ENCODE measurements at regions not wholly inside any gene's neighbourhood (a gene's known extent, or its start where the extent isn't known, plus 50 kb on each side); places are given as distances from the start of the nearest gene placed in this dataset.

DNA sequence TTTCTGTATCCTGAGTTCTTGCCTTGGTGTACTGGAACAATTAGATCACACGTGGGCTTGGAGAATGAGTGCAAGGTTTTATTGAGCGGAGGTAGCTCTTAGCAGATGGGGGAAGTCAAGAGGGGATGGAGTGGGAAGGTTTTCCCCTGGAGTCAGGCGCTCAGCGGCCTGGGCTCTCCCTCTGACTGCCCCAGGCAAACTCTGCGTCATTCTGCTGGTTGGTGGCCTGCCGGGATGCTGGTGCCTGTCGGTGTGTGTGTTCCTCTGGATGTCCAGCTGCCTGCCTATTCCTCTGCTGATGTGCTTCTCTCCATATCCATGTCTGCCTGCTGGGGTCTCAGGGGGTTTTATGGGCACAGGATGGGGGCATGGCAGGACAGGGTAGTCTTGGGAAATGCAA lies 111.0 kb downstream of the TRIB2 start:
- H3T11ph ChIP-seq (ENCODE audit: low read length), result no peak overlapping the region
- no peaks in the 10 kb centered on the region for H3K27me3 ChIP-seq (ENCODE audit: insufficient read depth, low read length)
- Mint-ChIP-seq H3K9me3 (no peaks in the 10 kb centered on the region), H3K27ac (no peak overlapping the region), H3K4me3 (no peak overlapping the region), H3K36me3 (ENCODE audit: insufficient read depth in 1 of 3, low read depth in 3 of 3) (no peaks in the 10 kb centered on the region), H3K27me3 (ENCODE audit: low read depth) (no peaks in the 10 kb centered on the region), H3K4me1 (peaks cover 25 to 32% of the 10 kb centered on the region in 2 experiments)
- H3K9ac ChIP-seq (ENCODE audit: extremely low read depth, insufficient read length, low read length), result no peak overlapping the region
- no peak overlapping the region for H3K14ac ChIP-seq (ENCODE audit: insufficient read depth, low read length)
- H2AFZ ChIP-seq (ENCODE audit: low read length), result no peak overlapping the region
- no peaks in the 10 kb centered on the region for H4K20me1 ChIP-seq (ENCODE audit: control insufficient read depth, insufficient read depth, insufficient read length)
- no peak overlapping the region for H3K56ac ChIP-seq (ENCODE audit: insufficient read length, low read depth, low read length)
- H4K91ac ChIP-seq (ENCODE audit: insufficient read length, low read depth, low read length), result no peak overlapping the region
- TF ChIP-seq, protein P1, sequence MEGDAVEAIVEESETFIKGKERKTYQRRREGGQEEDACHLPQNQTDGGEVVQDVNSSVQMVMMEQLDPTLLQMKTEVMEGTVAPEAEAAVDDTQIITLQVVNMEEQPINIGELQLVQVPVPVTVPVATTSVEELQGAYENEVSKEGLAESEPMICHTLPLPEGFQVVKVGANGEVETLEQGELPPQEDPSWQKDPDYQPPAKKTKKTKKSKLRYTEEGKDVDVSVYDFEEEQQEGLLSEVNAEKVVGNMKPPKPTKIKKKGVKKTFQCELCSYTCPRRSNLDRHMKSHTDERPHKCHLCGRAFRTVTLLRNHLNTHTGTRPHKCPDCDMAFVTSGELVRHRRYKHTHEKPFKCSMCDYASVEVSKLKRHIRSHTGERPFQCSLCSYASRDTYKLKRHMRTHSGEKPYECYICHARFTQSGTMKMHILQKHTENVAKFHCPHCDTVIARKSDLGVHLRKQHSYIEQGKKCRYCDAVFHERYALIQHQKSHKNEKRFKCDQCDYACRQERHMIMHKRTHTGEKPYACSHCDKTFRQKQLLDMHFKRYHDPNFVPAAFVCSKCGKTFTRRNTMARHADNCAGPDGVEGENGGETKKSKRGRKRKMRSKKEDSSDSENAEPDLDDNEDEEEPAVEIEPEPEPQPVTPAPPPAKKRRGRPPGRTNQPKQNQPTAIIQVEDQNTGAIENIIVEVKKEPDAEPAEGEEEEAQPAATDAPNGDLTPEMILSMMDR (conservative IDR thresholded peaks at IDR 0.05), result no peak
- H2BK5ac ChIP-seq (ENCODE audit: insufficient read length, low read length), result no peak overlapping the region
- H3K23me2 ChIP-seq (ENCODE audit: insufficient read length, low read depth, low read length, poor library complexity, severe bottlenecking), result no peaks in the 10 kb centered on the region
- no peak overlapping the region for H3K23ac ChIP-seq (ENCODE audit: insufficient read length, low read depth, low read length)
- H3K9me3 ChIP-seq (ENCODE audit: control insufficient read depth, low read depth, low read length), result no peaks in the 10 kb centered on the region
- H2BK12ac ChIP-seq (ENCODE audit: insufficient read length, low read depth, low read length), result no peak overlapping the region
- no peak overlapping the region for H3K27ac ChIP-seq (ENCODE audit: insufficient read length, low read depth, low read length)
- no peak overlapping the region for H4K5ac ChIP-seq (ENCODE audit: insufficient read length, low read depth, low read length)
- no peak overlapping the region for H3K4ac ChIP-seq (ENCODE audit: low read depth, low read length)
- WGBS (ENCODE audit: extremely low coverage, insufficient read length, low lambda C conversion rate), result no CpG with 5 or more reads among the region's 7 CpGs
- no peaks in the 10 kb centered on the region for H3K79me2 ChIP-seq (ENCODE audit: insufficient read depth, low read length)
- no peak overlapping the region for H3K18ac ChIP-seq (ENCODE audit: insufficient read length, low read depth, low read length)
- DNase-seq, result no peak
- no peak overlapping the region for H2AK5ac ChIP-seq (ENCODE audit: insufficient read length, low read length)
- H4K8ac ChIP-seq (replicated peaks; ENCODE audit: insufficient read length, low read depth, low read length), result no peak overlapping the region
- no peak overlapping the region for H2BK15ac ChIP-seq (ENCODE audit: low read depth, low read length)
- H2BK120ac ChIP-seq (ENCODE audit: low read depth, low read length, poor library complexity, severe bottlenecking), result no peak overlapping the region
- H3K79me1 ChIP-seq (ENCODE audit: insufficient read depth, low read depth, low read length, poor library complexity, severe bottlenecking), result no peaks in the 10 kb centered on the region
- no peaks in the 10 kb centered on the region; the same call in 1 of the 2 replicates for H3K4me1 ChIP-seq (ENCODE audit: insufficient read depth, low read length)
- no peak overlapping the region for H2BK20ac ChIP-seq (ENCODE audit: low read depth, low read length, poor library complexity, severe bottlenecking)
- no peak overlapping the region for H3K4me2 ChIP-seq (ENCODE audit: insufficient read depth, insufficient read length, low read length)
